Transverse colon (tissue), 4 donors: ENCODE measurements at regions not wholly inside any gene's neighbourhood (a gene's known extent, or its start where the extent isn't known, plus 50 kb on each side); places are given as distances from the start of the nearest gene placed in this dataset.

Source experiments
- CTCF ChIP-seq, 5 experiments: fragments of 200-600 bp in 3 of 5; fragments of 450-650 bp in 2 of 5; sonication (generic) in 3 of 5; IDR thresholded peaks; 1 replicate in 2 of 5; 2 replicates in 3 of 5; pipeline ENCODE4 v1.5.1; 2016 to 2017; ENCODE audit warnings: antibody characterized with exemption in 5 of 5, inconsistent platforms in 3 of 5, mild to moderate bottlenecking in 2 of 5, moderate library complexity in 1 of 5
- EP300 ChIP-seq: sonication (generic); formaldehyde crosslinking; IDR thresholded peaks from one replicate; pipeline ENCODE4 v1.6.1; 2017; ENCODE audit warnings: antibody characterized with exemption, low read depth
- POLR2A ChIP-seq: fragments of 450-650 bp; IDR thresholded peaks from one replicate; pipeline ENCODE4 v1.6.1; 2016; ENCODE audit warnings: antibody characterized with exemption, mild to moderate bottlenecking, moderate library complexity
- POLR2AphosphoS5 ChIP-seq, 3 donors: sonication (generic); formaldehyde crosslinking; IDR thresholded peaks; one replicate each; pipeline ENCODE4 v1.6.1; 2016; ENCODE audit warnings: antibody characterized with exemption in 3 of 3

- TF ChIP-seq CTCF (IDR thresholded peaks at IDR 0.05) (no peak), EP300 (no peak), POLR2A (no peak), POLR2AphosphoS5 (IDR thresholded peaks at IDR 0.05) (no peak)
Observed at GRCh38 chr3:147529551-147529950, 120.4 kb downstream of the ZIC1 start.
